ENCODE measurements at regions not wholly inside any gene's neighbourhood (a gene's known extent, or its start where the extent isn't known, plus 50 kb on each side); places are given as distances from the start of the nearest gene placed in this dataset.

DNA sequence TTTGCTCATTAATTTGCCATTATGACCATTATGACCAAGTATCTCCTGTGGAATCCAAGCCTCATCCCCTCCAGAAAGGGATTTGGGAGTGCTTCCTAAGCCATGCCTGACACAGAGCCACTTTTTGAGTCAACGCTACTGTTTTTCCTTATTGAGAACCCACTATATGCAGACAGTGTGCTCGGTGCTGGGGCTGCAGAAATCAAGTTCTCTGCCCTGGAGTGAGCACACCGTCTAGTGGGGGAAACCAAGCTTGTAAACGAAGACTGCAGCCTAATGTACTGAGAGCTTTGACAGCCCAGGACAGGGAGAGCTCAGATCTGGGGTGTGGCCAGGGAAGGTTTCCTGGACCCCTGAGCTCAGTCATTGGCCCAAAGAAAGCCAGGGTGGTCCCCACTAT, 111.0 kb downstream of the ENGASE start:
- DNase-seq (ENCODE audit: low read depth, low spot score) (no peak), FAIRE-seq (no peak)
- no peak overlapping the region for H3K4me3 ChIP-seq (ENCODE audit: control insufficient read depth in 2 of 3, extremely low read depth in 1 of 3, insufficient read depth in 2 of 3, low read depth in 1 of 3, low read length in 3 of 3)
- dilution Hi-C loops (cut with MboI; ENCODE audit: extremely low pct_ligation_motif_present, low sequenced_read_pairs), result loop anchor here (5.0 kb wide), 1 partner anchor 102 kb away; no protein-coding TSS in a partner anchor
- H3K27me3 ChIP-seq (ENCODE audit: control insufficient read depth, extremely low read depth, insufficient read depth, low read length), result peaks cover 53% of the 10 kb centered on the region
- no peak overlapping the region for H2AFZ ChIP-seq (ENCODE audit: control insufficient read depth, low read length)
- H3K4me2 ChIP-seq (ENCODE audit: control insufficient read depth, extremely low read depth, insufficient read depth, low read depth, low read length), result no peak overlapping the region
- no peak overlapping the region for H3K9ac ChIP-seq (ENCODE audit: control insufficient read depth, extremely low read depth, insufficient read depth, low read length)
- TF ChIP-seq, protein P1, sequence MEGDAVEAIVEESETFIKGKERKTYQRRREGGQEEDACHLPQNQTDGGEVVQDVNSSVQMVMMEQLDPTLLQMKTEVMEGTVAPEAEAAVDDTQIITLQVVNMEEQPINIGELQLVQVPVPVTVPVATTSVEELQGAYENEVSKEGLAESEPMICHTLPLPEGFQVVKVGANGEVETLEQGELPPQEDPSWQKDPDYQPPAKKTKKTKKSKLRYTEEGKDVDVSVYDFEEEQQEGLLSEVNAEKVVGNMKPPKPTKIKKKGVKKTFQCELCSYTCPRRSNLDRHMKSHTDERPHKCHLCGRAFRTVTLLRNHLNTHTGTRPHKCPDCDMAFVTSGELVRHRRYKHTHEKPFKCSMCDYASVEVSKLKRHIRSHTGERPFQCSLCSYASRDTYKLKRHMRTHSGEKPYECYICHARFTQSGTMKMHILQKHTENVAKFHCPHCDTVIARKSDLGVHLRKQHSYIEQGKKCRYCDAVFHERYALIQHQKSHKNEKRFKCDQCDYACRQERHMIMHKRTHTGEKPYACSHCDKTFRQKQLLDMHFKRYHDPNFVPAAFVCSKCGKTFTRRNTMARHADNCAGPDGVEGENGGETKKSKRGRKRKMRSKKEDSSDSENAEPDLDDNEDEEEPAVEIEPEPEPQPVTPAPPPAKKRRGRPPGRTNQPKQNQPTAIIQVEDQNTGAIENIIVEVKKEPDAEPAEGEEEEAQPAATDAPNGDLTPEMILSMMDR (optimal IDR thresholded peaks at IDR 0.05 in 1 of 3, IDR thresholded peaks at IDR 0.05 in 1 of 3, conservative IDR thresholded peaks at IDR 0.05 in 1 of 3; ENCODE audit: extremely low read depth in 1 of 3, insufficient read depth in 2 of 3, low read length in 3 of 3), result no peak
- no peak for TF ChIP-seq EZH2 (IDR thresholded peaks at IDR 0.05; ENCODE audit: low read length)
- no peaks in the 10 kb centered on the region for H3K36me3 ChIP-seq (ENCODE audit: control insufficient read depth in 2 of 2, extremely low read depth in 1 of 2, insufficient read depth in 2 of 2, low read length in 2 of 2)
- no peaks in the 10 kb centered on the region for H3K9me1 ChIP-seq (ENCODE audit: control insufficient read depth, extremely low read depth, insufficient read depth, low read length)
- H3K79me2 ChIP-seq (ENCODE audit: control insufficient read depth, insufficient read depth, low read length), result no peaks in the 10 kb centered on the region
- no peaks in the 10 kb centered on the region for H3K9me3 ChIP-seq (ENCODE audit: control insufficient read depth, low read depth, low read length)
- H4K20me1 ChIP-seq (ENCODE audit: control insufficient read depth, extremely low read depth, insufficient read depth, low read length), result no peaks in the 10 kb centered on the region
- no peaks in the 10 kb centered on the region for H3K4me1 ChIP-seq (ENCODE audit: control insufficient read depth, extremely low read depth, insufficient read depth, low read length)
- H3K27ac ChIP-seq (ENCODE audit: control insufficient read depth, insufficient read depth, low read length), result no peak overlapping the region

DNA sequence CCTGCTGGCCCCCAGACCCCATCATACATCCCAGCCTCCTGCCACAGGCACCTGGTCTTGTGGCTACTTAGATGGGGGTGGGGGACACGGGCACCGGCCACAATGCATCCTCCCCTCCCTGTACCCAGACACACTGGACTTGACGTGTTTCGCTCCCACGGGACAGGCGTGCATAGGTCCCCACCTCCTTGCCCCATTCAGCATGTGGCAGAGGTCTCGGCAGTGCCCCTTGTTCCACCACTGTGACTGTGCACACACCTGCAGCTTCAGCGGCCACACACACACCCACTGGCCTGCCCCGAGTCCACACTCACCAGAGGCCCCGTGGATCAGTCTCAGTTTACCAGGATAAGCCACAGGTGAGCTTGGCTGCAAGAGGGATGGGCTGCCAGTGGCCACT, 109.6 kb downstream of the ENGASE start:
- Histone ChIP-seq H3K27ac (ENCODE audit: control insufficient read depth, insufficient read depth, low read length) (no peak overlapping the region), H3K27me3 (ENCODE audit: control insufficient read depth, extremely low read depth, insufficient read depth, low read length) (peaks cover 54% of the 10 kb centered on the region), H3K4me1 (ENCODE audit: control insufficient read depth, extremely low read depth, insufficient read depth, low read length) (no peaks in the 10 kb centered on the region), H3K9me3 (ENCODE audit: control insufficient read depth, low read depth, low read length) (no peaks in the 10 kb centered on the region), H3K9ac (ENCODE audit: control insufficient read depth, extremely low read depth, insufficient read depth, low read length) (no peak overlapping the region), H3K9me1 (ENCODE audit: control insufficient read depth, extremely low read depth, insufficient read depth, low read length) (no peaks in the 10 kb centered on the region), H3K4me3 (ENCODE audit: control insufficient read depth in 2 of 3, extremely low read depth in 1 of 3, insufficient read depth in 2 of 3, low read depth in 1 of 3, low read length in 3 of 3) (no peak overlapping the region), H2AFZ (ENCODE audit: control insufficient read depth, low read length) (no peak overlapping the region), H3K4me2 (ENCODE audit: control insufficient read depth, extremely low read depth, insufficient read depth, low read depth, low read length) (no peak overlapping the region), H4K20me1 (ENCODE audit: control insufficient read depth, extremely low read depth, insufficient read depth, low read length) (no peaks in the 10 kb centered on the region), H3K36me3 (ENCODE audit: control insufficient read depth in 2 of 2, extremely low read depth in 1 of 2, insufficient read depth in 2 of 2, low read length in 2 of 2) (no peaks in the 10 kb centered on the region), H3K79me2 (ENCODE audit: control insufficient read depth, insufficient read depth, low read length) (no peaks in the 10 kb centered on the region)
- no peak for FAIRE-seq
- DNase-seq (ENCODE audit: low read depth, low spot score), result no peak
- dilution Hi-C loops (cut with MboI; ENCODE audit: extremely low pct_ligation_motif_present, low sequenced_read_pairs), result no loop called here
- TF ChIP-seq EZH2 (IDR thresholded peaks at IDR 0.05; ENCODE audit: low read length), result no peak

All from keratinocyte (primary cell).